WTC11 (cell line): ENCODE measurements at regions not wholly inside any gene's neighbourhood (a gene's known extent, or its start where the extent isn't known, plus 50 kb on each side); places are given as distances from the start of the nearest gene placed in this dataset.

Source experiments
- ATAC-seq: fragments of 200-7000 bp; cut with Tn5 transposase; 2 replicates; pipeline ENCODE4 v1.10.0; 2021; ENCODE audit warnings: mild to moderate bottlenecking, moderate library complexity
- CTCF ChIA-PET: fragments of 300-600 bp; sonication (Branson Sonifier 250); formaldehyde crosslinking; loops from one replicate; lab custom pipeline; 2021; ENCODE audit warnings: antibody characterized with exemption; lab: Charles Lee
- POLR2A ChIA-PET: fragments of 350-600 bp; sonication (Branson Sonifier 250); formaldehyde crosslinking; loops from one replicate; lab custom pipeline; 2021; ENCODE audit warnings: antibody characterized with exemption; lab: Charles Lee
- DNase-seq: peaks from one replicate; pipeline ENCODE4 v3.0.0; 2021; ENCODE audit warnings: low spot score
- H3K27ac Mint-ChIP-seq: 2 replicates; pipeline ENCODE4 v1.8.0; 2021; ENCODE audit warnings: mixed read lengths
- H3K27me3 Mint-ChIP-seq: 2 replicates; pipeline ENCODE4 v1.8.0; 2021; ENCODE audit warnings: low read depth, mild to moderate bottlenecking, moderate library complexity, mixed read lengths
- H3K36me3 Mint-ChIP-seq: 2 replicates; pipeline ENCODE4 v1.8.0; 2021; ENCODE audit warnings: mixed read lengths
- H3K4me1 Mint-ChIP-seq: 2 replicates; pipeline ENCODE4 v1.8.0; 2022; ENCODE audit warnings: mixed read lengths
- H3K4me3 Mint-ChIP-seq: 2 replicates; pipeline ENCODE4 v1.8.0; 2021; ENCODE audit warnings: mild to moderate bottlenecking, moderate library complexity, mixed read lengths
- H3K9me3 Mint-ChIP-seq: 2 replicates; pipeline ENCODE4 v1.8.0; 2021; ENCODE audit warnings: mixed read lengths
- ELF4 ChIP-seq: sonication (generic); formaldehyde crosslinking; IDR thresholded peaks from 2 replicates; pipeline ENCODE4 v1.8.1; 2022; ENCODE audit warnings: low read depth, mild to moderate bottlenecking, moderate library complexity, missing genetic modification reagents
- GRHL2 ChIP-seq: fragments of 250-450 bp; sonication (Bioruptor Pico); IDR thresholded peaks from 2 replicates; pipeline ENCODE4 v1.8.0; 2022; ENCODE audit warnings: mild to moderate bottlenecking, moderate library complexity; ENCODE audit not compliant: insufficient replicate concordance, severe bottlenecking
- HMGA2 ChIP-seq: fragments of 250-450 bp; sonication (Bioruptor Pico); IDR thresholded peaks from 2 replicates; pipeline ENCODE4 v1.4.0; 2021; ENCODE audit warnings: mild to moderate bottlenecking, moderate library complexity
- MAX ChIP-seq: sonication (generic); formaldehyde crosslinking; IDR thresholded peaks from 2 replicates; pipeline ENCODE4 v1.8.0; 2022; ENCODE audit warnings: mild to moderate bottlenecking, missing genetic modification reagents
- SMAD4 ChIP-seq: sonication (generic); formaldehyde crosslinking; IDR thresholded peaks from 2 replicates; pipeline ENCODE4 v1.8.0; 2022; ENCODE audit warnings: mild to moderate bottlenecking, missing genetic modification reagents
- ZNF121 ChIP-seq: sonication (generic); formaldehyde crosslinking; IDR thresholded peaks from 2 replicates; pipeline ENCODE4 v1.8.0; 2023; ENCODE audit warnings: missing genetic modification reagents
- ZNF281 ChIP-seq: sonication (generic); formaldehyde crosslinking; IDR thresholded peaks from 2 replicates; pipeline ENCODE4 v1.8.0; 2023; ENCODE audit warnings: mild to moderate bottlenecking, missing genetic modification reagents
- ZNF396 ChIP-seq: fragments of 250-450 bp; sonication (Bioruptor Pico); IDR thresholded peaks from 2 replicates; pipeline ENCODE4 v1.8.0; 2021; ENCODE audit warnings: mild to moderate bottlenecking, moderate library complexity, borderline replicate concordance
- ZNF532 ChIP-seq: fragments of 250-450 bp; sonication (Bioruptor Pico); IDR thresholded peaks from 2 replicates; pipeline ENCODE4 v1.9.0; 2021; ENCODE audit warnings: mild to moderate bottlenecking, borderline replicate concordance
- TF ChIP-seq, protein P1 (sequence below): sonication (generic); formaldehyde crosslinking; IDR thresholded peaks from 2 replicates; pipeline ENCODE4 v1.8.1; 2023; ENCODE audit warnings: mild to moderate bottlenecking, missing genetic modification reagents, moderate library complexity
- TF ChIP-seq, protein P2 (sequence below): fragments of 250-450 bp; sonication (Bioruptor Pico); conservative IDR thresholded peaks from 2 replicates; pipeline ENCODE4 v1.9.0; 2021; ENCODE audit warnings: mild to moderate bottlenecking

GRCh38 chr9:108156270-108156998, 666.9 kb upstream of the KLF4 start (continued):
- TF ChIP-seq ZNF281 (no peak), ZNF396 (CRISPR knock-in tag) (no peak), MAX (no peak), HMGA2 (CRISPR knock-in tag) (no peak)

- Mint-ChIP-seq H3K27ac (no peak overlapping the region), H3K4me1 (no peaks in the 10 kb centered on the region)
These were observed 663.8 kb upstream of the KLF4 start for GRCh38 chr9:108153416-108153815.

DNA sequence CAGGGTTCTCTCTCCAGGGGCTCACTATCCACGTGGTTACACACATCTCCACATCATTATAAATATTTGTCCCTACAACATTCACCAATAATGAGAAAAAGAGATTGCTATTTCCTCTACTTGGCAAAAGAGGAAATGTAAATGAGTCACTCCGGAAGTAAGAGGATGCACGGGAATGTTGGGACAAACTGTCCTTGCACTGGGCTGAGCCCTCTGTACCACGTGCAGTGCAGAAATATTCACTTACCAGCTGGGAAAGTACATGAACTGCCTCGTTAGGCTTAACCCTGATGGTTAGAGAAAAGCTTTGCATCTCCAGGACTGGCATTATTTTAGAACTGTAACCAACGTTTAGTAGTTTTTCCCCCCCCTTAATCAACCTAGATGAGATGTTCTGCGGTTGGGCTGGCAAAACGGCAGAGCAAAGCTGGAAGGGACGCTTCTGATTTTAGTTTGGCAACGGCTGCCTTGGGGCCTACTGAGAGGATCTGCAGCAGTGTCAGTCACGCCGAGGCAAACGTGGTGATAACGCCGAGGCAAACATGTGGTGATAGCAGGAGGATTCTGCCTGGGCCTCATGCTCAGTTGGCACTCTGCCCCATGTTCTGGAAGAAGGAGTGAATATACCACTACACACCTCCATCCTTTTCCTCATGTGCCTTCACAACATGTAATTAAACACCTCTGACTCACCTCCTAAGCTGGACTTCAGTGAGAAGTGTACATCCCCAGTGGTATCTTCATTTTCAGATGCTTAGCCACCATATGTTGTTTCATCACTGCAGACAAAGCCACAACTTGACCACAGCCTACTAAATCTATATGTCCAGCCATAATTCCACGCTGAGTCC, 661.4 kb upstream of the KLF4 start:
- no peak for ATAC-seq
- Mint-ChIP-seq H3K4me1 (no peaks in the 10 kb centered on the region), H3K9me3 (peaks cover 21% of the 10 kb centered on the region), H3K4me3 (no peak overlapping the region), H3K27ac (no peak overlapping the region), H3K27me3 (no peaks in the 10 kb centered on the region), H3K36me3 (peaks cover 3% of the 10 kb centered on the region; the same call in 1 of the 2 replicates)
- DNase-seq: no peak
- TF ChIP-seq, protein P1, sequence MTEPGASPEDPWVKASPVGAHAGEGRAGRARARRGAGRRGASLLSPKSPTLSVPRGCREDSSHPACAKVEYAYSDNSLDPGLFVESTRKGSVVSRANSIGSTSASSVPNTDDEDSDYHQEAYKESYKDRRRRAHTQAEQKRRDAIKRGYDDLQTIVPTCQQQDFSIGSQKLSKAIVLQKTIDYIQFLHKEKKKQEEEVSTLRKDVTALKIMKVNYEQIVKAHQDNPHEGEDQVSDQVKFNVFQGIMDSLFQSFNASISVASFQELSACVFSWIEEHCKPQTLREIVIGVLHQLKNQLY: no peak
- no peak for TF ChIP-seq ZNF121 (CRISPR knock-in tag)
- TF ChIP-seq, protein P2, sequence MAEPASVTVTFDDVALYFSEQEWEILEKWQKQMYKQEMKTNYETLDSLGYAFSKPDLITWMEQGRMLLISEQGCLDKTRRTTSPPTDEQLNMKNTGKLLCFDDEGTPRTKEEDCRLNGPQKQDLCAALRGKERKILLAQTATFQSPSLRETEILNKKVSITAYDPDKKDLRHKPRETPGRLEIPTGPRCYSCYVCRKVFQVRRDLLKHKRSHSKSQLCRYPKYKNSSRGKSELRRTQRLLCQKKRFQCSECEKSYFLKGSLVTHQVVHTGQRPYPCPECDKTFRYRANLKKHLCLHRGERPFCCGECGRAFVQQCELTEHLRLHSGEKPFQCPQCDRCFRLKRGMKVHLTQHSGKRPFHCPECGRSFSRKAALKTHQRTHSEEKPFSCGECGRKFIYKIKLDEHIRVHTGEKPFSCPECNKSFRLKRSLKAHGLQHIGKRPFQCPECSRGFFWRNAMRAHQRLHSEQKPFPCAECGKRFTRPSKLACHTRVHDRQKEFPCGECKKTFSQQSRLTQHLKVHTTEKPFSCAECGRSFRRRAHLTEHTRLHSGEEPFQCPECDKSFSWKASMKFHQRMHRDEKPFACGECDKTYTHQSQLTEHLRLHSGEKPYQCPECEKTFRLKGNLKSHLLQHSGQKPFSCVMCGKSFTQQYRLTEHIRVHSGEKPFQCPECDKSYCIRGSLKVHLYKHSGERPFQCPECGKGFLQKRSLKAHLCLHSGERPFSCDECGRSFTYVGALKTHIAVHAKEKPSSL (CRISPR knock-in tag): no peak
- no peak for TF ChIP-seq SMAD4
- CTCF ChIA-PET: no interaction called here
- POLR2A ChIA-PET: no interaction called here

More at GRCh38 chr9:108153416-108153815, 663.8 kb upstream of the KLF4 start:
- Mint-ChIP-seq H3K27me3 (no peaks in the 10 kb centered on the region), H3K9me3 (peaks cover 9% of the 10 kb centered on the region), H3K4me3 (no peak overlapping the region), H3K36me3 (no peaks in the 10 kb centered on the region)
- POLR2A ChIA-PET: no interaction called here
- CTCF ChIA-PET: interaction anchor here (0.5 kb wide), 1 partner anchor 553 kb away, joined by 3 read pairs; no protein-coding TSS in a partner anchor
- ATAC-seq: no peak
- TF ChIP-seq GRHL2 (CRISPR knock-in tag): no peak
- no peak for TF ChIP-seq ZNF532 (CRISPR knock-in tag)
- no peak for TF ChIP-seq ELF4 (CRISPR knock-in tag)
- no peak for DNase-seq
